HG03066 (cell line): ENCODE measurements at regions not wholly inside any gene's neighbourhood (a gene's known extent, or its start where the extent isn't known, plus 50 kb on each side); places are given as distances from the start of the nearest gene placed in this dataset.

Experiments
- ATAC-seq: cut with Tn5 transposase; IDR thresholded peaks from one replicate; pipeline ENCODE4 v1.9.1; 2021; ENCODE audit warnings: low read depth; ENCODE audit not compliant: unreplicated experiment

GRCh38 chr6:54440549-54440948 lies 132.3 kb downstream of the TINAG start:
- no peak for ATAC-seq

DNA sequence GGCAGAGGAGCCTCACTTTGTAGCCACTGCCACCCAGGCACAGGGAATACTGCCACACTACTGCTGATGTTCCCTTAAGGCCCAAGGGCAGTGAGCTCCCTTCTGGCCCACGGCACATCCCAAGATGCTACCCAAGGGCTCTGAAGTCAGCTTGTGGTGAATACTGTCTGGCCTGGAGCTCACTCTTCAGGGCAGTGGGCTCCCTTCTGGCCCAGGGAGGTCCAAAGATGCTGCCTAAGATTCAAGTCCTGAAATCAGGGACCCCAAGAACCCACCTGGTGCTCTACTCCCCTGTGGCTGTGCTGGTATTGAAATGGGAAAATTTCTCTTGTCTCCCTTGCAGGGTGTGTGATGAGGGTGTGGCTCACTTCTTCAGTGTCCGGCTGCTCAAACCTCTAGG lies 132.8 kb downstream of the TINAG start:
- ATAC-seq, result no peak

GRCh38 chr6:54441687-54442248 lies 133.5 kb downstream of the TINAG start:
- ATAC-seq, result no peak

DNA sequence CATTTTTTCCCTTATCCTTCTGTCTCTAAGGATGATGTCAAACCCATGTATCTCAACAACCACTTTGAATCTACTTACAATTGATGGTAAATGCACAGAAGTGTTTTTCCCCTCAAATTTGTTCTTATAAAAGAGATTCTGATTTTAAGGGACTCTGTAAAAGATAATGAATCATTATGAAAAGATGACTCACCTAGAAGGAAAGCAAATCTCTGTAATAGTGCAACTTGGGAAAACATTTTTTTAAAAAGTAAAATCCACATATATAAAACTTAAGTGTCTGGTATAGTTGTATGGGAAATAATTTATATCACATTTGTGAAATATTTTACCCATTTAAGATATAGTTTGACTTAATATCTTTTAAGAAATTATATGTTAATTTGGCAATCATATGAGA lies 137.0 kb downstream of the TINAG start:
- ATAC-seq, result no peak

DNA sequence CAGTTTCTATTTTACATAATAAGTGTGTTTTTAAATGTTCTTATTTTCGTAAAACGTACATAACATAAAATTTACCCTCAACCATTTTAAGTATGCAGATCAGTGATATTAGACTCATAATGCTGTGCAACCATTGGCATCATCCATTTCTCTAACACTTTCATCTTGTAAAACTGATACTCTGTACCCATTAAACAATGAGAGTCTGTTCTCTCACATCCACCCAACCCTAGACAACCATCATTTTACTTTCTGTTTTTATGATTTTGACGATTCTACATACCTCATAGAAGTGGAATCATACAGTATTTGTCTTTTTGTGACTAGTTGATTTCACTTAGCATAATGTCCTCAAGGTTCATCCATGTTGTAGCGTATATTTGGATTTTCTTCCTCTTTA lies 140.4 kb downstream of the TINAG start:
- no peak for ATAC-seq

DNA sequence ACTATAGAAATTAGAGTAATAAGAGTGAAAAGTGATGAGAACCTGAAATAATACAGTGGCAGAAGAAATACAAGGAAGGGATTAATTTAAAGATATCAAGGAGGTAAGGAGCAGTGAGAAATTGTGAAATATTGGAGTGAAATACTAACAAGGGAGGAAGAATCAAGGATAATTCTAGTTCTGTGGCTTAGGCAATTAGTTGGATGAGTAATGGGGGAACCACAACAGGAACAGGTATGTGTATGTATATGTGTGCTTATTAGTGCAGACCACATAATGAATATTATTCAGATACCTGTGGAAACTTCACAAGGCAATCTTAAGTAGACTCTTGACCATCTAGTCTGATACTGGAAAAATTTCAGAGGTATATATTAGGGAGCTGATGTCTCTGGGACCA lies 143.3 kb downstream of the TINAG start:
- no peak for ATAC-seq

DNA sequence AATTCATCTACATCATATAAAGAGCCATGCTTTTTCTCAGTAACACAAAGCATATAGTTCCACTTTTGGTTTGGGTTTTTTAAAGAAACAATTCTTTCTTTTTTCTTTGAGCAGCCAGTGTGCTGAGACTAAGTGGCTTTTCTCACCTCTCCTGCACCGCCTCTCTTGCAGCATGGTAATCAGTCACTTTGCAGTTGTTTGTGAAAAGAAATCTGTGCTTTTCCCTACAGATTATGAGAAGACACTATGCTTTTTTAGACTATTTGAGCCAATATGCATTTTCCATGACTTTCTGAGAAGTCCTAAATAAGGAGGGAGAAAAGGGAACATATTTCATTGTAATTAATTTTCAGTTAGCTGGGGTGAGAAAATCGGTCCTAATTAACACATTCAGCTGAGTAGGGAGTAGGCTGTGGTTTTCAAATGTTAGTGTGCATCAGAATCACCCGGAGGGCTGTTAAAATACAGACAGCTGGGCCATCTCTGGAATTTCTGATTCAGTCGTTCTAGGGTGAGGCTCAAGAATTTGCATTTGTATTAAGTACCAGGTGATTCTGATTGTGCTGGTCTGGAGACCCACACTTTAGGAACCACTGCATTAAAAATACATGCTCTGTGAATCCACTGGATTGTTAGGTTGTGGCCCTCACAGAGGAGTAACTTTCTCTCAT lies 155.2 kb downstream of the TINAG start:
- ATAC-seq, result no peak

GRCh38 chr6:54465649-54466300 lies 157.5 kb downstream of the TINAG start:
- ATAC-seq, result no peak

DNA sequence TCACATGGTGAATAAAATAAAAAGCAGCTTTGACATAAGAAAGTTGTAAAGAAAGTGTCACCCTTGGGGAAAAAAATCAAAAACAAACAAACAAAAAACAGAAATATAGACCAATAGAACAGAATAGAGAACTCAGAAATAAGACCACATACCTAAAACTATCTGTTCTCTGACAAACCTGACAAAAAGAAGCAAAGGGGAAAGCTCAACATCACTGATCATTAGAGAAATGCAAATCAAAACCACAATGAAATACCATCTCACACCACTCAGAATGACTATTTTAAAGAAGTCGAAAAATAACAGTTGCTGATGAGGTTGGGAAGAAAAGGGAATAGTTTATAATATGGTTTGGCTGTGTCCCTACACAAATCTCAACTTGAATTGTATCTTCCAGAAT lies 159.1 kb downstream of the TINAG start:
- ATAC-seq, result no peak

GRCh38 chr6:54473328-54473727 lies 165.1 kb downstream of the TINAG start:
- no peak for ATAC-seq

- no peak for ATAC-seq
Measured at GRCh38 chr6:54474898-54475297, 166.7 kb downstream of the TINAG start.

- ATAC-seq, result no peak
Measured at GRCh38 chr6:54481091-54481490, 172.8 kb downstream of the TINAG start.

DNA sequence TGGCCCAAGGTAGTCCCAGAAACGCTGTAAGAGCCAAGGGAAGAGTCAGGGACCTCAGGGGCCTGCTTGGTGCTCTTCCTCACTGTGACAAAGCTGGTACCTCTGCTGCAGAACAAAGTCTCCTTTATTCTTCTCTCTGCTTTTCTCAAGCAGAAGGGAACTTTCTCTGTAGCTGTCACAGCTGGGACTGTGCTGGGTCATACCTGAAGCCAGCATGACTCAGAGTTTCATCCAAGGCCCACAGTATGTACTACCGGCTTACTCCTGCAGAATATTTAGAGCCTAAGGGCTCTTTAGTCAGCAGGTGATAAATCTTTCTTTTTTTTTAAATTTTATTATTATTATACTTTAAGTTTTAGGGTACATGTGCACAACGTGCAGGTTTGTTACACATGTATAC lies 183.2 kb downstream of the TINAG start:
- ATAC-seq, result no peak

GRCh38 chr6:54493138-54493537 lies 184.9 kb downstream of the TINAG start:
- no peak for ATAC-seq

DNA sequence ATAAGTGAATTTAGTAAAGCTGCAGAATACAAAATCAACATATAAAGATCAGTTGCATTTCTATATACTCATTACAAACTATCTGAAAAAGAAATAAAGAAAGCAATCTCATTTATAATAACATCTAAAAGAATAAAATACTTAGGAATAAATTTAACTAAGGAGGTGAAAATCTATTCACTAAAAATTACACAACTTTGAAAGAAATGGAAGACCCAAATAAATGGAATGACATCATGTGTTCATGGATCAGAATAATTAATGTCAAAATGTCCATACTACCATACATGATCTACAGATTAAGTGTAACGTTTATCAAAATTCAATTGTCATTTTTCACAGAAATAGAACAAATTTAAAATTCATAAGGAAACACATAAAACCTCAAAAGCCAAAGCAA lies 194.9 kb downstream of the TINAG start:
- ATAC-seq, result no peak

GRCh38 chr6:54515013-54515412 lies 206.8 kb downstream of the TINAG start:
- ATAC-seq, result no peak

GRCh38 chr6:54515713-54516112 lies 207.5 kb downstream of the TINAG start:
- ATAC-seq, result no peak

DNA sequence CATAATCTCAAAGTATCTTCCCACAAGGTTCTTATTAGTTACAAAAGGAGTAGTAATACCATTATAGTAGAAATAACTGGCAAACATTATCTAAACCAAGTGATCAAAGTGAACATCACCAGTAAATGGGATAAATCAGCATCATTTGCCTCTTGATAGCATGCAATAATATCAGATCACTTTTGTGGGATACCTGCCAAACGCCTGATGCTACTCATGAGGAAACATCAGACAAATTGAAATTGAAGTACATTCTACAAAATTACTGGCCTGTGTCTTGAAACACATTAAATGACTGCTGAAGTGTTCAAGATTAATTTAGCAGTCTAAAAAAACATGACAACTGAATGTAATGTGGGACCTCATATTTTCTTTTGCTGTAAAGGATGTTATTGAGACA lies 208.1 kb downstream of the TINAG start:
- no peak for ATAC-seq

GRCh38 chr6:54519161-54519560 lies 210.9 kb downstream of the TINAG start:
- no peak for ATAC-seq

DNA sequence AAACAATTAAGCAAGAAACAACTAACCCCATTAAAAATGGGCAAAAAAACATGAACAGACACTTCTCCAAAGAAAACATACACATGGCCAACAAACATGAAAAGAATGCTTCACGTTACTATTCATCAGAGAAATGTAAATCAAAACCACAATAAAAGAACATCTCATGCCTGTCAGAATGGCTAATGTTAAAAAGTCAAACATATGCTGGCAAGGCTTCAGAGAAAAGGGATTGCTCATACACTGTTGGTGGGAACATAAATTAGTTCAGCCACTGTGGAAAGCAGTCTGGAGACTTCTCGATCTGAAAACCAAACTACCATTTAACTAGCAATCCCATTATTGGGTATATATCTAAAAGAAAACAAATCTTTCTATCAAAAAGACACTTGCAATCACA lies 217.5 kb downstream of the TINAG start:
- no peak for ATAC-seq

DNA sequence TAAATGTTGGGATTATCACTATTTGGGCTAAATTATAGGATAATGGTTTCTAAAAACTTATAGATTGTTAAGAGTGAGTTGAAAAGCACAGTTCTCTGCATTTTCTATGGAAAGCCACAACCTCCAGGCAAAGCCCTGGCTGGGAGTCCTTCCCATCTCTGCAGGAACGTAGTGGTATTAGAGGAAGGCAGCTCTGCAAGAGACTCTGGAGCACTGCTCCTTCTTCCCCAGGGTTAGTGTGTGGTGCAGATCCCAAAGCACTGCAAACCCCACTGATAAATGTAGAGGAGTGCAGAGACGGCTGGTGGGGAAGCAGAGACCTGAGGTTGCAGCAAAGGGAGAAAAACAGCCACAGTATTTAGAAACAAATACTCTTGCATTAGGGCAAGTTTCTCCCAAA lies 225.3 kb downstream of the TINAG start:
- no peak for ATAC-seq

GRCh38 chr6:54535568-54535967 lies 227.3 kb downstream of the TINAG start:
- ATAC-seq, result no peak
